ENCODE measurements at regions not wholly inside any gene's neighbourhood (a gene's known extent, or its start where the extent isn't known, plus 50 kb on each side); places are given as distances from the start of the nearest gene placed in this dataset.

DNA sequence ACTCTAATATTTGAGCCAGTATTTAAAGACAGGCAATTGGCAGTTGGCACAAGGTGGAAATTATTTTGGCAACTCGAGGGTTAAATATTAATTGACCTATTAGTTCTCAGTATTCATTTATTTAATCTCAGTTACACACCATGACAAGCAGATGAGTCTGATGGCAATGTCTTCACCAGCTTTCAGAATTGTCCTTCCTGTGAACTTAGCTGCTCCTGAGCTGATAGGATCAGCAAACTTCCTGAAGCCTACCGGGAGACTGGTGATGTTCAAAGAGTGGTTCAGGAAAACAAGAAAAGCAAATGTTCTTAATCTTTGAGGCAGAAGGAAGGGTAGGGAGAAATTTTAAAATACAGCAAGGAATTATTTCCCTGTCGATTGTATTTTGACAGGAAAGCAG, 522.2 kb downstream of the SOX2 start:
- TF ChIP-seq, protein P1, sequence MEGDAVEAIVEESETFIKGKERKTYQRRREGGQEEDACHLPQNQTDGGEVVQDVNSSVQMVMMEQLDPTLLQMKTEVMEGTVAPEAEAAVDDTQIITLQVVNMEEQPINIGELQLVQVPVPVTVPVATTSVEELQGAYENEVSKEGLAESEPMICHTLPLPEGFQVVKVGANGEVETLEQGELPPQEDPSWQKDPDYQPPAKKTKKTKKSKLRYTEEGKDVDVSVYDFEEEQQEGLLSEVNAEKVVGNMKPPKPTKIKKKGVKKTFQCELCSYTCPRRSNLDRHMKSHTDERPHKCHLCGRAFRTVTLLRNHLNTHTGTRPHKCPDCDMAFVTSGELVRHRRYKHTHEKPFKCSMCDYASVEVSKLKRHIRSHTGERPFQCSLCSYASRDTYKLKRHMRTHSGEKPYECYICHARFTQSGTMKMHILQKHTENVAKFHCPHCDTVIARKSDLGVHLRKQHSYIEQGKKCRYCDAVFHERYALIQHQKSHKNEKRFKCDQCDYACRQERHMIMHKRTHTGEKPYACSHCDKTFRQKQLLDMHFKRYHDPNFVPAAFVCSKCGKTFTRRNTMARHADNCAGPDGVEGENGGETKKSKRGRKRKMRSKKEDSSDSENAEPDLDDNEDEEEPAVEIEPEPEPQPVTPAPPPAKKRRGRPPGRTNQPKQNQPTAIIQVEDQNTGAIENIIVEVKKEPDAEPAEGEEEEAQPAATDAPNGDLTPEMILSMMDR (IDR thresholded peaks at IDR 0.05; ENCODE audit: poor library complexity, severe bottlenecking): no peak
- Histone ChIP-seq H3K27ac (ENCODE audit: poor library complexity, severe bottlenecking) (no peak overlapping the region), H3K27me3 (ENCODE audit: insufficient read depth, poor library complexity, severe bottlenecking) (no peaks in the 10 kb centered on the region), H3K4me1 (ENCODE audit: insufficient read depth, poor library complexity, severe bottlenecking) (peaks cover 17% of the 10 kb centered on the region), H3K9me3 (ENCODE audit: severe bottlenecking) (no peaks in the 10 kb centered on the region), H3K36me3 (ENCODE audit: low read depth) (no peaks in the 10 kb centered on the region), H3K4me3 (ENCODE audit: severe bottlenecking) (no peak overlapping the region)
- ATAC-seq (ENCODE audit: low read depth) (no peak; the same call in 2 of the 3 replicates), DNase-seq (ENCODE audit: low spot score) (no peak)

DNA sequence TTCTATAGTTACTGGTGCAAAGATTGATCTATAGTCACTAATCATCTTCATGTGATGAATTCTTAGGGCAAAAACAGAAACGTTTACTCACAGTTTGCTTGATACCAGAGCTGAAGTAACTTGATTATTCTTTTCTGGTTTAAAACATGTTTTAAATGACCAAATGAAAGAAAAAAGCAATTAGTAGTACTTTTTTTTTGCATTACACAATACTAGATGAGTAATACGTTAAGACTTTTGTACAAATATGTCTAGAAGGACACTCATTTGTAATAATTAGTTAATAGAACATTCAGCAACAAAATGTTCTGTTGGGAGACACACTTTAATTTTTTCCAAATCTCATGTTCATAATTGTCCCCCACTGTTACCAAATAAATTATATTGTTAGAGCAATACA, 523.2 kb downstream of the SOX2 start:
- H3K4me3 ChIP-seq (ENCODE audit: severe bottlenecking): no peak overlapping the region
- ATAC-seq (ENCODE audit: low read depth) (no peak), DNase-seq (ENCODE audit: low spot score) (no peak)
- H3K27ac ChIP-seq (ENCODE audit: poor library complexity, severe bottlenecking): no peak overlapping the region
- TF ChIP-seq, protein P1 (IDR thresholded peaks at IDR 0.05; ENCODE audit: poor library complexity, severe bottlenecking): no peak
- H3K9me3 ChIP-seq (ENCODE audit: severe bottlenecking): no peaks in the 10 kb centered on the region
- no peaks in the 10 kb centered on the region for H3K36me3 ChIP-seq (ENCODE audit: low read depth)
- H3K4me1 ChIP-seq (ENCODE audit: insufficient read depth, poor library complexity, severe bottlenecking): peaks cover 17% of the 10 kb centered on the region
- no peaks in the 10 kb centered on the region for H3K27me3 ChIP-seq (ENCODE audit: insufficient read depth, poor library complexity, severe bottlenecking)

DNA sequence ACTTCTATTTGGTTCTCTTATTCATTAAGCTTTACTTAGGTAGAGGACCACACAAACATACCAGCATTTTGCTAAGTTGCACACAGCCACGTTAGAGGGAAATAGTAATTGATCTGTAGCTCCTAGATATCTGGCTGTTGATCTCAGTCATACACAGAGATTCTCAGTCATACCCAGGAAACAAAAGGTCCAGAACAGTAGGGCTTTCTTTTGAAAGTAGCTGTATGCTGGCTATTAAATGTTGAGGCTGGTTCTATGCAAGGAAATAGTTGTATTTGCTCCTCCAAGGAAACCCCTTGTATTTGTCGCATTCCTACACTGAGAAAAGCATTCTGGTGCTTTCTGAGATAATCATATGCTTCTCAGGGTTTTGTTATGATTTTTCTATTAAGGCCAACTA, 523.8 kb downstream of the SOX2 start:
- Histone ChIP-seq H3K36me3 (ENCODE audit: low read depth) (no peaks in the 10 kb centered on the region), H3K4me1 (ENCODE audit: insufficient read depth, poor library complexity, severe bottlenecking) (peaks cover 17% of the 10 kb centered on the region), H3K9me3 (ENCODE audit: severe bottlenecking) (no peaks in the 10 kb centered on the region), H3K27me3 (ENCODE audit: insufficient read depth, poor library complexity, severe bottlenecking) (no peaks in the 10 kb centered on the region), H3K27ac (ENCODE audit: poor library complexity, severe bottlenecking) (no peak overlapping the region), H3K4me3 (ENCODE audit: severe bottlenecking) (no peak overlapping the region)
- TF ChIP-seq, protein P1 (IDR thresholded peaks at IDR 0.05; ENCODE audit: poor library complexity, severe bottlenecking): no peak
- no peak for ATAC-seq (ENCODE audit: low read depth)
- no peak for DNase-seq (ENCODE audit: low spot score)

GRCh38 chr3:182238126-182238525, 526.4 kb downstream of the SOX2 start:
- H3K36me3 ChIP-seq (ENCODE audit: low read depth): no peaks in the 10 kb centered on the region
- H3K4me3 ChIP-seq (ENCODE audit: severe bottlenecking): no peak overlapping the region
- no peak for ATAC-seq (ENCODE audit: low read depth)
- peaks cover 17% of the 10 kb centered on the region for H3K4me1 ChIP-seq (ENCODE audit: insufficient read depth, poor library complexity, severe bottlenecking)
- TF ChIP-seq, protein P1 (IDR thresholded peaks at IDR 0.05; ENCODE audit: poor library complexity, severe bottlenecking): no peak
- no peak overlapping the region for H3K27ac ChIP-seq (ENCODE audit: poor library complexity, severe bottlenecking)
- DNase-seq (ENCODE audit: low spot score): no peak
- H3K9me3 ChIP-seq (ENCODE audit: severe bottlenecking): no peaks in the 10 kb centered on the region
- H3K27me3 ChIP-seq (ENCODE audit: insufficient read depth, poor library complexity, severe bottlenecking): no peaks in the 10 kb centered on the region

- Histone ChIP-seq H3K4me3 (ENCODE audit: severe bottlenecking) (no peak overlapping the region), H3K27ac (ENCODE audit: poor library complexity, severe bottlenecking) (no peak overlapping the region), H3K36me3 (ENCODE audit: low read depth) (no peaks in the 10 kb centered on the region), H3K27me3 (ENCODE audit: insufficient read depth, poor library complexity, severe bottlenecking) (no peaks in the 10 kb centered on the region), H3K9me3 (ENCODE audit: severe bottlenecking) (no peaks in the 10 kb centered on the region), H3K4me1 (ENCODE audit: insufficient read depth, poor library complexity, severe bottlenecking) (peaks cover 12% of the 10 kb centered on the region)
- TF ChIP-seq, protein P1 (IDR thresholded peaks at IDR 0.05; ENCODE audit: poor library complexity, severe bottlenecking): no peak
- ATAC-seq (ENCODE audit: low read depth): no peak
- no peak for DNase-seq (ENCODE audit: low spot score)
These were observed 527.6 kb downstream of the SOX2 start for GRCh38 chr3:182239316-182239715.

Data from RWPE2 (cell line).